ENCODE measurements at regions not wholly inside any gene's neighbourhood (a gene's known extent, or its start where the extent isn't known, plus 50 kb on each side); places are given as distances from the start of the nearest gene placed in this dataset.
A peak's percentile ranks its signal among the peaks of the same experiment; 100 is the strongest.

- DNase-seq = no peak
Measured at GRCh38 chr3:180188512-180189309, 152.0 kb upstream of the PEX5L start.

DNA sequence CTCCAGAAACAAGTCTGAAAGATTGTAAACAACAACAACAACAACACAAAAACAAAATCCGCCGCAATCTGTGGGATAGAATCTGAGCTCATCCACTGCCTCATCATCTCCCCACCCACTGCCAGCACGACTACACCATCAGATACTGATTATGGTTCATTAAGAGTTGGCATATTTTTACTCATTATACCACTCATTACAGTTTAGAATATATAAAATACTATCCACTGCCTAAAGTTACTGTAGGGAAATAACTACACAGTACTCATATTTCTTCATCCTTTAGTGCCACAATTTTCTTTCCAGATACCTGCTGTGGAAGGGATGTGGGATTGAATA lies 152.5 kb upstream of the PEX5L start:
- DNase-seq = no peak

- DNase-seq = no peak
Measured at GRCh38 chr3:180196658-180197057, 159.9 kb upstream of the PEX5L start.

DNA sequence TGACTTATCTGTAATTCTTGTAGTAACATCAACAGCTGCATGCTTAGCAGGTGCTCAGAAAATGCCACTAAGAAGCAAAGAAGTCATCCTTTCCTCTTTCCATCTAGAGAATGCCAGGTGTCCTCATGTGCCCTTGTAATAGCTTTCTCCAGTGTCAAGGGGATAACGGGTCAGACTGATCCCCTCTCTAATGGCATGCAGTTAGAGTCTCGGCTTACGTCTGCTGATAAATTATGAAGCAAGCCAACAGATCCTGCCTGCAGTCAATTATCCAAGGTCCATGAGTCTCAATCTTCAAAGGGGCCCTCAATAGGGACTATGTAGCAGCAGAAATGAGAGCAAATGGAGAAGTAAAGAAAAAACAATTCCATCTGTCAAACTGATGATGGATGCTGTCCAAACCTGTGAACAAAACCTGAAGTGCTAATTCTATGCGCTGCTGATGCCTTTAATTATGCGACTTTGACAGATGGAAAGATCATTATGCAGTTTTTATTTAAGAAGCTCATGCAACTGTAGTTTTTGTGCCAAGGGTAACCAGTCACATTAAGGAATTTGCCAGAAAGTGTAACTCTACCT lies 162.8 kb upstream of the PEX5L start:
- no peak for DNase-seq

DNA sequence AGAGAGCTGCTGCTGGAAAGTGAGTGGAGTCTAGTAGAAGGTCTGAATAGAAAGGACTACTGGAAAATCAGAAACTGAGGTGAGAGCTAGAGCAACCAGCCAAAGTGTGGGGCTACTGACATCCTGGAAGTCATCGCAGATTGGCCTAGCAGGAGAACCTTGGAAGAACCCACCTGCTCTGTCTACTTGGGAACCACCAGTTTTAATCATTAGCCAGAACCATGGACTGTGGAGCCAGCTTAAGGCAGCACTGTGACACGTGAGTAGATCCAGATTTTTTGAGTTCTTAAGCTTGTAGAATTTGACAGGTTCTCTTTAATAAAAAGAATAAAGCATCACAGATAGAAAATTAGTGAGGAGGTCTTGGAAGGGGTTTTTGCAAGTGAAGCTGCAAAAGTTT lies 179.1 kb upstream of the PEX5L start:
- DNase-seq = no peak

DNA sequence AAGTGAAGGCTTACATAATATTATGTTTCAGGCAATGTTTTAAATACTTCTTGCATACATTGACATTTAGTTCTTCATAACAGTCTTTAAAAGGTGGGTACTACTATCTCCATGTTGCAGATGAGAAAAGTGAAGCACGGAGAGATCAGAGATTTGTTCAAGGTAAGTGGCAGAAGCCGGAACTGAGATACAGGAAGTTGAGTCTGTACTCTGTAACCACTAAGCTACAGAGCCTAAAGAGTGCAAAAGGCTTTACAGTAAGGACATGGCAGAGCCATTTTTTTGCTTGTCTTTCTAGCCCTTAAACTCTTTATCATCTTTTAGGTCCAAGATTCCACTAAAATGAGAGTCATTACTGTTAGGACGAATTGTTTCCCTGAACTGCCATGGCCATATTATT lies 186.5 kb upstream of the PEX5L start:
- no peak for DNase-seq

GRCh38 chr3:180229113-180229512 lies 192.4 kb upstream of the PEX5L start:
- DNase-seq = no peak

- DNase-seq = no peak
Measured at GRCh38 chr3:180239939-180240338, 203.2 kb upstream of the PEX5L start.

GRCh38 chr3:180246688-180247195 lies 210.0 kb upstream of the PEX5L start:
- no peak for DNase-seq

DNA sequence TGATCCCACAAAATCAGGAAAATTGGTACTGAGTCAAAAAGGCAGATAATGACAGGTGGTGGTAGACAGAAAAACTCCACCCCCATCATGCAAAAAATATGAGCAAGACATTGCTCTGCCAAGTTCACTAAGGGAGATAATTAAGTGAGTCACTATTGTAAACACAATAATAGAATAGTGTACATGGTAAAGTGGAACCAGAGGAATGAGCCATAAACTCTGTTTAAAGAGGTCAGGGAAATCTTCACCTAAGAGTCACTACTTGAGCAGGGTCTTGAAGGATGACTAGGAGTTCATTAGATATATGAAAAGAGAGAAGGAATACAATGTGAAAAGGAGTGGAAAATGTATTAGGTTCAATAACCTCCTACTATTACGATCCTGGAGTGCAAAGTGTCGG lies 213.4 kb upstream of the PEX5L start:
- no peak for DNase-seq

GRCh38 chr3:180252683-180253082 lies 215.9 kb upstream of the PEX5L start:
- DNase-seq = peak; percentile 1

DNA sequence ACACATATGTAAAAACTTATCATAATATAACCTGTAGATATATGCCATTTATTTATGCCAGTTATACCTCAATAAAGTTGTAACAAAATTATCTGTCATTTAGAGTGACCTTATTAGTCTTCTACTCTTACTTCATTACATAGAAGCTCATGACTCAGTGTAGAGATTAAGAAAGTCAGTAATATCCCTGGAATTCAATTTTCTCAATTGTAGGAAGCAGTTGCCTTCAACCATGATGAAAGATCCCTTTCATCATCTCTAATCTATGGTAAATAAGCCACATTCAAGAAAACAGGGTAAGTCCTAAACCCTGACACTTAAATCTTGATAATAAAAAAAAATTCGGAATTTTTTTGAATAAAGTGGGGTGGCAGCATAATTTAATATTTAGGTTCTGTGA lies 216.5 kb upstream of the PEX5L start:
- DNase-seq = no peak

- DNase-seq = no peak
Measured at GRCh38 chr3:180264479-180264878, 227.7 kb upstream of the PEX5L start.

DNA sequence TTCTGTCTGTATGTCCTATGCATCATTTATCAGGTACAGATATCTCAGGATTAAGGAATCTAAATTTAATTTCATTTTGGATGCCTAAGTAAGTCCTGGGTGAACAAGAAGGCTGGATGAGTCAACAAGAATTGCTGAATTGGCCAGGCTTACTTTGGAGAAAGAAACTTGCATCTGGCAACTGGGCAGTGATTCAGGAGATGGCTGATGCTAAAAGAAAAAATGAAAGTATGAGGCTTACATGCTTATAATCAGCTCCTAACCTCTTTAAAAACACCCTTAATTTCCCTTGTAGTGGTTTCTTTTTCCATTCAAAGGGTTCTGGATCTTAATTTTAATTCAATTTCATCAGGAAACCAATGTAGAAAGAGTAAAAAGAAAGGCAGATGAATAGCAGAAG lies 228.8 kb upstream of the PEX5L start:
- no peak for DNase-seq

GRCh38 chr3:180267202-180267843 lies 230.6 kb upstream of the PEX5L start:
- no peak for DNase-seq

DNA sequence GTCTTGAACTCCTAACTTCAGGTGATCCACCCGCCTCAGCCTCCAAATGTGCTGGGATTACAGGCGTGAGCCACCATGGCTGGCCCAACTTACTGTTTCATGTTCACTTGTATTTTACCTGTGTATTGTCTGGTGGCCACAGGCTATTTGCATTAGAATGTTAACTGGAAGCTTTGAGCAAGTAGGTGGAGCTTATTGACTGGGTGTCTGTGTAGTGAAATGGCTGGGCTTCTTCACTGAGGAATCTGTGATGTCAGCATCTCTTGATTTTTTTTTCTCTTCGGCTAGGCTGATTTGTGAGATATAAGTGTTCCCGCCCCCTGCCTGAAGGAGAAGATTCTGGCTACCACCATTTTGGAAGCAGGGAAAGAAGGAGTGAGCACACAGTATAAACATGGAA lies 237.8 kb upstream of the PEX5L start:
- no peak for DNase-seq

- no peak for DNase-seq
Measured at GRCh38 chr3:180275176-180275575, 238.4 kb upstream of the PEX5L start.

DNA sequence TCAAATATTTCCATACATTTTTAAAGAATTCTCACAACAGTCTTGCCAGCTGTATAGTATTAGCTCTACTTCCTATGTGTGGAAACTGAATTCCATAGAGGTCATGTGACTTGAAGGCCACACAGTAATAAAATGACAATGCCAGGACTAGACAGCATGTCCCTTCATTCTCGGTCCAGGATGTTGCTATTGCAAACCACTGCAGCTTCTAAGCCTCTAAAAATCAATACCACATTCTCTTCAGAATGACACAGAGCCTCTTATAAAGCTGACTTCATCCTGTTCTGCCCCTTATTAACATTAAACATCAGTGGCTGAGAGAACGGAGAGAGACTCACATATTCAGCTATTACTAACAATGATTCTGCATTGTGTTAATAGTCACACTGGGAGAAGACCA lies 240.3 kb upstream of the PEX5L start:
- no peak for DNase-seq

DNA sequence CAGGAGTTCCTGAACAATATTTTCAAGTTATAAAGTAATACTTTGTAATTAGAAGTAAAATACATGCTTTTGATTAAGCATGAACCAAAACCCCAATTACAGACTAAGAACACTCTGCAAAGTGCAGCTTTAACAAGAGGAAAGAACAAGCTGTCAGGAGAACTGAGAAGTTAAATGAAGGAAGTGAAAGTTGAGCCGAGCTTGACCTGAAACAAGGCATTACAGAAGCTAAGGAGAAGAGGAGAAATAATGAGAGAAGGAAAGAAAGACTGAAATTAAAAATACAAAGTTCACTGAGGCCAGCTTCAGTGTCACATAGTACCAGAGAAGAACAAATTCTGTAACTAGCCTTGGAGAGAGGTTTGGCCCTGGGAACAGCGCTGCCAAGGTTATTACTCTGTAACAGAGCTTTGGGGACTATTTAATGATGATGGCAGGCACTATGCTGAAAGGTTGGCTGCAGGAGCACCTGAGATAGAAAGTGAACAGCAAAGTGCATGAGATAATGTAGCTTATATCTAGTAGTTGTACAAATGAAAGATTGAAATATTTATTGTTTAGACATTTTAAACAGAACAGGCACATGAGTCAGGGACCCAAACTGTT lies 241.9 kb upstream of the PEX5L start:
- no peak for DNase-seq

- no peak for DNase-seq
Measured at GRCh38 chr3:180280555-180280954, 243.8 kb upstream of the PEX5L start.

GRCh38 chr3:180282386-180282785 lies 245.6 kb upstream of the PEX5L start:
- DNase-seq = no peak

GRCh38 chr3:180283251-180283650 lies 246.5 kb upstream of the PEX5L start:
- no peak for DNase-seq

DNA sequence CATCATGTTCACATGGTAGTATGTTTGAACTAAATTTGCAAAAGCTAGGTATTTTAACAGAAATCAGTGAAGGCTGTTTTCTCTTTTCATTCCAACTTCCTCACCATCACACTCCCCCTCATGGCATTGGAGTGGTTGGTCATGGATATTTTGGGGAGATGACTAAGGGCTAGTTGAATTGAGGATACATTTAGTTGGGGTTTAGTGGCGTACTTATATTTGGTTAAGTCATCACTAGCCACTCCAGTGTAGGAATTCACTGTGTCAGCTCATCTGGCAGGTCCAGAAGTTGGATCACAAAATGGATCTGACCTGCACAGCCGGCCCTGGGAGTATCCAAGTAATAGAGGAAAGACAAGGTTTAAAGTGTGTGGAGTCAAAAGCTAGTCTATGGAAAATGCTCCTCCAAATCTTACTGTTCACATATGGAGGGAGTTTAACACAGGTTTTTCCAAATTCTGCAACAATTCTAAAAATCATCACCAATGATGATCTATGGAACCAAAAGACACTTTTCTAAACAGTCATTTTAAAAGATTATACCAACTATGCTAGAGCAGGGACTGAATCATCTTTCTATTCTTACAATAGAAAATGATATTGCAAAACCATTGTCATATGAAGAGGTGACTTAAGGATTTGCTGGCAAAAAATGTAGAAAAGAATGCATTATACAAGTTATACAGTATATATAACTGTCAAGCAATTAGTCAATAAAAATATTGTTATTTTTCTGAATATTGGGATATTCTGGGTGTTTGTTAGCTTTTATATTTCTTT lies 247.8 kb upstream of the PEX5L start:
- DNase-seq = no peak
